Common myeloid progenitor, CD34-positive (primary cell): ENCODE measurements at regions not wholly inside any gene's neighbourhood (a gene's known extent, or its start where the extent isn't known, plus 50 kb on each side); places are given as distances from the start of the nearest gene placed in this dataset.

ENCODE experiments used
- CTCF ChIA-PET: fragments of 350-600 bp; sonication (Branson Sonifier 250); formaldehyde crosslinking; loops from one replicate; lab custom pipeline; 2021; ENCODE audit warnings: antibody characterized with exemption; lab: Charles Lee
- POLR2A ChIA-PET: fragments of 350-600 bp; sonication (Branson Sonifier 250); formaldehyde crosslinking; loops from one replicate; lab custom pipeline; 2021; ENCODE audit warnings: antibody characterized with exemption; lab: Charles Lee
- DNase-seq, 3 donors: peaks; one replicate each; pipeline versions ENCODE4 v3.0.0 to v3.0.0-alpha.2; 2013
- H3K27ac ChIP-seq, 2 experiments: 1 replicate in 1 of 2; 2 replicates in 1 of 2; pipeline ENCODE4 v1.7.0; 2013; ENCODE audit warnings: inconsistent platforms in 2 of 2, low read length in 2 of 2, mild to moderate bottlenecking in 2 of 2, low read depth in 1 of 2, moderate library complexity in 1 of 2; ENCODE audit not compliant: severe bottlenecking in 2 of 2, insufficient read depth in 1 of 2, poor library complexity in 1 of 2
- H3K27me3 ChIP-seq, 5 experiments: replicated peaks in 2 of 5; 1 replicate in 3 of 5; 2 replicates in 2 of 5; pipeline versions ENCODE4 v1.6.1 to v1.7.0; 2013; ENCODE audit warnings: low read length in 4 of 5, mild to moderate bottlenecking in 2 of 5, moderate library complexity in 2 of 5, inconsistent platforms in 1 of 5; ENCODE audit not compliant: insufficient read depth in 5 of 5, control insufficient read depth in 4 of 5
- H3K36me3 ChIP-seq, 4 experiments: 1 replicate in 2 of 4; 2 replicates in 2 of 4; pipeline versions ENCODE4 v1.6.1 to v1.7.0; 2013; ENCODE audit warnings: low read length in 3 of 4, control low read depth in 1 of 4, mild to moderate bottlenecking in 1 of 4; ENCODE audit not compliant: control insufficient read depth in 4 of 4, insufficient read depth in 4 of 4
- H3K4me1 ChIP-seq, 4 experiments: 1 replicate in 3 of 4; 2 replicates in 1 of 4; pipeline versions ENCODE4 v1.6.1 to v1.7.1; 2013; ENCODE audit warnings: low read length in 3 of 4, mild to moderate bottlenecking in 3 of 4, control low read depth in 1 of 4, inconsistent platforms in 1 of 4, moderate library complexity in 1 of 4; ENCODE audit not compliant: control insufficient read depth in 4 of 4, insufficient read depth in 4 of 4; ENCODE audit errors: control extremely low read depth in 1 of 4
- H3K4me3 ChIP-seq, 7 experiments: 1 replicate in 4 of 7; 2 replicates in 3 of 7; pipeline versions ENCODE4 v1.5.1 to v1.7.0; 2013; ENCODE audit warnings: mild to moderate bottlenecking in 7 of 7, low read length in 6 of 7, moderate library complexity in 6 of 7, inconsistent platforms in 2 of 7, low read depth in 2 of 7, control low read depth in 1 of 7; ENCODE audit not compliant: insufficient read depth in 4 of 7, control insufficient read depth in 1 of 7; ENCODE audit errors: extremely low read depth in 1 of 7
- H3K9me3 ChIP-seq, 5 experiments: 1 replicate in 4 of 5; 2 replicates in 1 of 5; pipeline versions ENCODE4 v1.6.1 to v1.7.1; 2013; ENCODE audit warnings: low read length in 4 of 5, mild to moderate bottlenecking in 2 of 5, inconsistent platforms in 1 of 5, low read depth in 1 of 5, moderate library complexity in 1 of 5; ENCODE audit not compliant: control insufficient read depth in 4 of 5, insufficient read depth in 2 of 5; ENCODE audit errors: control extremely low read depth in 1 of 5
- WGBS: methylation state at CpG from one replicate; pipeline ENCODE4 v1.1.5; 2013; ENCODE audit not compliant: insufficient coverage; 5-methylcytosine and 5-hydroxymethylcytosine counted together

DNA sequence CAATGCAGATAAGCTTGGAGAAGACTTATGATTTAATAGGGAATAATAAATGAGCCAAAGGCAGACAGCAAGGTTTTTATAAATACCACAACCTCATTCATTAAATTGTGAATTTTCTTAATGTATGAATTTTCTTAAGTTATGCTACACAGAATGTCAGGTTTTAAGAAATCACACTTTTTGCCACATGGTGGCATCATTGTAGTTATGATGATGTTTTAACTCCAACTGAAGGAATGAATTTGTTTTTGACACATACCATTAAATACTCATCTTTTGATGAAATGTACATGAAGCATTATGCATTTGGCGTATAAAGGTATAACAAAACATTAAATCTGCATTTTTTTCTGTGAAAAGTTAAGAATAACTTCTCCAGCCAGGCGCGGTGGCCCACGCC, 524.1 kb upstream of the FBXO33 start:
- ChIA-PET POLR2A (no interaction called here), CTCF (no interaction called here)
- H3K27me3 ChIP-seq, result no peaks in the 10 kb centered on the region
- DNase-seq, result no peak
- no peak overlapping the region for H3K4me3 ChIP-seq
- no peak overlapping the region for H3K27ac ChIP-seq
- no peaks in the 10 kb centered on the region for H3K36me3 ChIP-seq
- H3K9me3 ChIP-seq, result no peaks in the 10 kb centered on the region
- 98% methylated on average over 3 of the region's 4 CpGs for WGBS
- no peaks in the 10 kb centered on the region for H3K4me1 ChIP-seq

DNA sequence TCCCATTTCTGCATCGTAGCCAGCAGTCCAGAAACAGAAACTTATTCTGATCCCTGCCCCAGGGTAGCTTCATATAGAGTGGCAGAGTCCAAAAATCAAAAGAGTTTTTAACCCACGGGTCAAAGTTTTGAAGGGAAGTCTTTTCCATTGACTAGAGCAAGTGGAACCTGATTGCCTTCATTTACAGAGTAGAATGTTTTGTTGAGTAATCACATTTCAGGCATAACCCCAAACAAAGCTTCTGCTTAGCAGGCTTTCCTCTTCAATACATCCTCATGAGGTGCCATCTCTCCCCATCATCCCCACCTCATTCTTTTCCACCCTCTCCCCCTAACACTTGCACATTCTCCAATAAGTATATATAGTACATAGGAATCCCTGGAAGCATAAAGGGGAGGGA, 516.0 kb upstream of the FBXO33 start:
- ChIA-PET CTCF (no interaction called here), POLR2A (no interaction called here)
- no peak overlapping the region for H3K4me3 ChIP-seq
- no peak overlapping the region for H3K27ac ChIP-seq
- no peak for DNase-seq
- no peaks in the 10 kb centered on the region for H3K4me1 ChIP-seq
- H3K36me3 ChIP-seq, result no peaks in the 10 kb centered on the region
- no CpG with 5 or more reads among the region's 2 CpGs for WGBS
- H3K27me3 ChIP-seq, result no peaks in the 10 kb centered on the region
- no peaks in the 10 kb centered on the region for H3K9me3 ChIP-seq

- 83% methylated on average over 2 of the region's 2 CpGs for WGBS
- Histone ChIP-seq H3K27ac (no peak overlapping the region), H3K9me3 (no peaks in the 10 kb centered on the region), H3K4me3 (no peak overlapping the region), H3K27me3 (no peaks in the 10 kb centered on the region), H3K36me3 (no peaks in the 10 kb centered on the region), H3K4me1 (no peaks in the 10 kb centered on the region)
- ChIA-PET CTCF (no interaction called here), POLR2A (no interaction called here)
- DNase-seq, result no peak
Measured at GRCh38 chr14:39946807-39947206, 514.6 kb upstream of the FBXO33 start.

GRCh38 chr14:39939023-39939422, 506.8 kb upstream of the FBXO33 start:
- Histone ChIP-seq H3K4me3 (no peak overlapping the region), H3K4me1 (no peaks in the 10 kb centered on the region), H3K9me3 (no peaks in the 10 kb centered on the region), H3K27ac (no peak overlapping the region), H3K27me3 (no peaks in the 10 kb centered on the region), H3K36me3 (no peaks in the 10 kb centered on the region)
- POLR2A ChIA-PET, result no interaction called here
- no peak for DNase-seq
- CTCF ChIA-PET, result no interaction called here

DNA sequence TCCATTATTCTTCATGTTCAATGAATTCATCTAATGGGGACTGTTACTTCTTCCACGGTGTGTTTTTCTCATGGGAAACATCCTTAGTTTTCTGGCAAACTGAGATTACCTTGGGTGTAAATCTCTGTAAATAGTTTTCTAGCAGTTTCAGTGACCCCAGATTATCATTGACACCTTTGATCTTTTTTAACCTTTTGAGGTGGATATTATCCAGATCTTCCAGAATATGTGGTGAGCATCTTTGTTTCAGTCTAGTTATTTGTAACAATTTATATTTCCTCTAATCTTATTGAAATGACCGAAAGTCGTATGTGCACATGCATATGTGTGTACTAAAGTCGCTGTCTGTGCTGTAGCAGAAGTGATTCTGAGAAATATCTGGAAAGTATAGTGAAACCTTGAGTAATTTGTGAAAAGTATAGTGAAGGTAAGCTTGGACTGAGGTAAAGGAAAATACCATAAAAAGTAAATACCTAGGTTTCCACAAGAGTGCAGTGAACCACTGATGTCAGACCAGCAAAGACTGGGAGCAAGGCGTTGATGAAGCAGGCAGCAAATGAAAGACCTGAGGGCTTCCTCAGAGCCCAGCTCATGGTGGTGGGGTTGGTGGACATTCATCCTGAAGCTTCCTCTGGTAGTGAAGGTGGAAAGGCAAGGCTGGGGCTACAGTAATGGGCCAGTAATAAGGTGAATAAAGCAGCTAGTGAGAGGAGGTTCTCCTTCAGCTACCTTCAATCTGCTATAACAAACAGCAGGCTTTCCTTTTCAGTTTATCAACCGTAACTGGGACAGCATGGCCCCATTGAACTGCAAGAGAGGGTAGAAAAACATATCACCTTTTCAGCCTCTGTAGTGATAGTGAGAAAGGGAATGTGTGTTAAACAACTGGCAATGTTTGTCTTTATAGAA, 480.2 kb upstream of the FBXO33 start:
- H3K27me3 ChIP-seq, result no peaks in the 10 kb centered on the region
- no peaks in the 10 kb centered on the region for H3K4me1 ChIP-seq
- no peak overlapping the region for H3K4me3 ChIP-seq
- 67% methylated on average over 3 of the region's 6 CpGs for WGBS
- ChIA-PET CTCF (no interaction called here), POLR2A (no interaction called here)
- H3K36me3 ChIP-seq, result no peaks in the 10 kb centered on the region
- H3K27ac ChIP-seq, result no peak overlapping the region
- no peaks in the 10 kb centered on the region for H3K9me3 ChIP-seq
- no peak for DNase-seq

DNA sequence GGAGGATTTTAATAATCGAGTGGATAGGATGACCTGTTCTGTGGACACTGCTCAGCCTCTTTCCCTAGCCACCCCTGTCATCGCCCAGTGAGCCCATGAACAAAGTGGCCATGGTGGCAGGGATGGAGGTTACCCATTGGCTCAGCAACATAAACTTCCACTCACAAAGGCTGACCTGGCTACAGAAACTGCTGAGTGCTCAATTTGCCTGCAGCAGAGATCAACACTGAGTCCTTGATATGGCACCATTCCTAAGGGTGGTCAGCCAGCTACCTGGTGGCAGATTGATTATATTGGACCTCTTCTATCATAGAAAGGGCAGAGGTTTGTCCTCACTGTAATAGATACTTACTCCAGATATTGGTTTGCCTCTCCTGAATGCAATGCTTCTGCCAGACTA, 465.4 kb upstream of the FBXO33 start:
- no peak overlapping the region for H3K4me3 ChIP-seq
- no peak for DNase-seq
- no peak overlapping the region for H3K27ac ChIP-seq
- ChIA-PET POLR2A (no interaction called here), CTCF (no interaction called here)
- peaks cover 0 to 3% (median 0%) of the 10 kb centered on the region in 5 experiments for H3K9me3 ChIP-seq
- WGBS, result 100% methylated on average over 1 of the region's 2 CpGs
- H3K36me3 ChIP-seq, result no peaks in the 10 kb centered on the region
- H3K27me3 ChIP-seq, result no peaks in the 10 kb centered on the region
- no peaks in the 10 kb centered on the region for H3K4me1 ChIP-seq

DNA sequence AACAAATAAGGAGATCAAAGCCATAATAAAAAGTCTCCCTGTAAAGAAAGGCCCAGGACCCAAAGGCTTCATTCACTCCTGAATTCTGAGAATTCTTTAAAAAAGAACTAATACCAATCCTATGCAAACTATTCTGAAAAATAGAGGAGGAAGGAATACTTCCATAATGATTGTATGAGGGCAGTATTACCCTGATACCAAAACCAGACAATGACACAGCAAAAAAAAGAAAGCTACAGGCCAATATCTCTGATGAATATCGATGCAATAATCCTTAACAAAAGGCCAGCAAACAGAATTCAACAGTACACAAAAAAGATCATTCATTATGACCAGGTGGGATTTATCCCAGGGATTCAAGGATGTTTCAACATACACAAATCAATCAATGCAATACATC, 457.8 kb upstream of the FBXO33 start:
- Histone ChIP-seq H3K36me3 (no peaks in the 10 kb centered on the region), H3K4me3 (no peak overlapping the region), H3K9me3 (peaks cover 0 to 12% (median 3%) of the 10 kb centered on the region in 5 experiments), H3K27ac (no peak overlapping the region), H3K4me1 (no peaks in the 10 kb centered on the region), H3K27me3 (no peaks in the 10 kb centered on the region)
- POLR2A ChIA-PET, result no interaction called here
- no peak for DNase-seq
- no CpG with 5 or more reads among the region's 1 CpG for WGBS
- CTCF ChIA-PET, result no interaction called here
